PC-9 (cell line): ENCODE measurements at regions not wholly inside any gene's neighbourhood (a gene's known extent, or its start where the extent isn't known, plus 50 kb on each side); places are given as distances from the start of the nearest gene placed in this dataset.

Experiments used
- BruUV-seq: library from RNA; stranded (reverse); fragments of 400-500 nt; replicated peaks from 2 replicates; lab custom pipeline; 2021; lab: Mats Ljungman, UMichigan
- CTCF ChIA-PET: fragments of 300-600 bp; sonication (Branson Sonifier 250); formaldehyde crosslinking; loops from one replicate; lab custom pipeline; 2022; ENCODE audit warnings: antibody characterized with exemption; lab: Charles Lee
- POLR2A ChIA-PET: fragments of 300-600 bp; sonication (Branson Sonifier 250); formaldehyde crosslinking; loops from one replicate; lab custom pipeline; 2022; ENCODE audit warnings: antibody characterized with exemption; ENCODE audit not compliant: unreplicated experiment; lab: Charles Lee
- DNase-seq, 2 experiments: peaks; one replicate each; pipeline versions ENCODE4 v3.0.0 to v3.0.0-alpha.2; 2015 to 2022; ENCODE audit warnings: mixed read lengths in 1 of 2
- H2AFZ ChIP-seq: fragments of 200-600 bp; sonication (generic); 2 replicates; pipeline ENCODE4 v1.8.1; 2017; ENCODE audit warnings: antibody characterized with exemption
- H3F3A ChIP-seq: fragments of 200-600 bp; sonication (generic); 2 replicates; pipeline ENCODE4 v1.8.1; 2017; ENCODE audit warnings: antibody characterized with exemption, mild to moderate bottlenecking, low read depth; ENCODE audit not compliant: insufficient read depth
- H3K27ac ChIP-seq: fragments of 200-600 bp; sonication (generic); 2 replicates; pipeline ENCODE4 v1.6.1; 2016; ENCODE audit warnings: mixed run types
- H3K27me3 ChIP-seq: fragments of 200-600 bp; sonication (generic); 2 replicates; pipeline ENCODE4 v1.6.1; 2016; ENCODE audit warnings: low read depth, mixed run types; ENCODE audit not compliant: insufficient read depth
- H3K36me3 ChIP-seq: fragments of 200-600 bp; sonication (generic); 2 replicates; pipeline ENCODE4 v1.6.1; 2016; ENCODE audit warnings: low read depth, mixed run types
- H3K4me1 ChIP-seq: fragments of 200-600 bp; sonication (generic); replicated peaks from 2 replicates; pipeline ENCODE4 v1.6.1; 2016; ENCODE audit warnings: mixed run types; ENCODE audit not compliant: insufficient read depth
- H3K4me2 ChIP-seq: fragments of 200-600 bp; sonication (generic); 2 replicates; pipeline ENCODE4 v1.6.1; 2017; ENCODE audit warnings: mixed run types
- H3K4me3 ChIP-seq: fragments of 200-600 bp; sonication (generic); 2 replicates; pipeline ENCODE4 v1.6.1; 2016; ENCODE audit warnings: mixed run types
- H3K79me2 ChIP-seq: fragments of 200-600 bp; sonication (generic); 2 replicates; pipeline ENCODE4 v1.6.1; 2017; ENCODE audit warnings: low read depth, mixed run types
- H3K9me2 ChIP-seq: fragments of 200-600 bp; sonication (generic); 2 replicates; pipeline ENCODE4 v1.8.1; 2017; ENCODE audit warnings: mild to moderate bottlenecking; ENCODE audit not compliant: insufficient read depth
- H3K9me3 ChIP-seq: fragments of 200-600 bp; sonication (generic); 2 replicates; pipeline ENCODE4 v1.8.1; 2016; ENCODE audit warnings: low read depth; ENCODE audit not compliant: insufficient read depth
- H4K20me1 ChIP-seq: fragments of 200-600 bp; sonication (generic); 2 replicates; pipeline ENCODE4 v1.8.1; 2017; ENCODE audit not compliant: insufficient read depth
- CTCF ChIP-seq: fragments of 200-600 bp; sonication (generic); conservative IDR thresholded peaks from 2 replicates; pipeline ENCODE4 v1.6.1; 2017; ENCODE audit warnings: mixed run types, antibody characterized with exemption, mild to moderate bottlenecking, moderate library complexity
- EZH2 ChIP-seq: fragments of 200-600 bp; sonication (generic); IDR thresholded peaks from 2 replicates; pipeline ENCODE4 v1.8.0; 2017; ENCODE audit warnings: antibody characterized with exemption, low read depth
- intact Hi-C: fragments of 100-400 bp; cut with micrococcal nuclease; formaldehyde crosslinking; loops from one replicate; pipeline ENCODE4 v1.10.0; 2022; ENCODE audit not compliant: unreplicated experiment

GRCh38 chr6:71468038-71468437 lies 179.4 kb downstream of the OGFRL1 start:
- no peak for TF ChIP-seq CTCF
- no peak for TF ChIP-seq EZH2
- no peaks in the 10 kb centered on the region for H4K20me1 ChIP-seq
- no peaks in the 10 kb centered on the region for H3F3A ChIP-seq
- BruUV-seq = no TSS peak
- no peaks in the 10 kb centered on the region for H3K9me2 ChIP-seq
- ChIA-PET POLR2A (interaction anchor here (0.6 to 1.0 kb wide), 3 partner anchors 20 to 82 kb away, joined by 6 to 11 read pairs (median 10); no protein-coding TSS in a partner anchor), CTCF (no interaction called here)
- H3K4me2 ChIP-seq = no peak overlapping the region
- H3K27me3 ChIP-seq = no peaks in the 10 kb centered on the region
- no peak for DNase-seq
- no peak overlapping the region for H2AFZ ChIP-seq
- H3K79me2 ChIP-seq = no peaks in the 10 kb centered on the region
- no peak overlapping the region for H3K4me3 ChIP-seq
- intact Hi-C loops = no loop called here
- peaks cover 6% of the 10 kb centered on the region for H3K4me1 ChIP-seq
- peaks cover 36% of the 10 kb centered on the region for H3K9me3 ChIP-seq
- no peaks in the 10 kb centered on the region for H3K36me3 ChIP-seq
- H3K27ac ChIP-seq = no peak overlapping the region

- no peaks in the 10 kb centered on the region for H3K79me2 ChIP-seq
- H3K27me3 ChIP-seq = no peaks in the 10 kb centered on the region
- H3K9me2 ChIP-seq = no peaks in the 10 kb centered on the region
- H3K4me1 ChIP-seq = peaks cover 6% of the 10 kb centered on the region
- TF ChIP-seq CTCF = no peak
- no peak for TF ChIP-seq EZH2
- ChIA-PET POLR2A (interaction anchor here (0.5 to 1.0 kb wide), 6 partner anchors 11 to 886 kb away, joined by 3 to 17 read pairs (median 6); no protein-coding TSS in a partner anchor), CTCF (interaction anchor here (0.7 kb wide), 1 partner anchor 38 kb away, joined by 14 read pairs; no protein-coding TSS in a partner anchor)
- H2AFZ ChIP-seq = peak overlapping the region; percentile 30; the same call in 1 of the 2 replicates
- peak overlapping the region; percentile 27 for H3K4me2 ChIP-seq
- no peaks in the 10 kb centered on the region for H3F3A ChIP-seq
- peak; percentile 53 to 67 for DNase-seq
- H3K27ac ChIP-seq = no peak overlapping the region
- H3K36me3 ChIP-seq = no peaks in the 10 kb centered on the region
- peaks cover 36% of the 10 kb centered on the region for H3K9me3 ChIP-seq
- no peaks in the 10 kb centered on the region for H4K20me1 ChIP-seq
- no peak overlapping the region for H3K4me3 ChIP-seq
- intact Hi-C loops = no loop called here
- BruUV-seq = no TSS peak
These were observed 180.5 kb downstream of the OGFRL1 start for GRCh38 chr6:71468841-71469700.

- POLR2A ChIA-PET = no interaction called here
- no peaks in the 10 kb centered on the region for H3K79me2 ChIP-seq
- no peak overlapping the region for H3K27ac ChIP-seq
- H3K36me3 ChIP-seq = no peaks in the 10 kb centered on the region
- H3K4me2 ChIP-seq = no peak overlapping the region
- H2AFZ ChIP-seq = no peak overlapping the region
- H3K27me3 ChIP-seq = no peaks in the 10 kb centered on the region
- CTCF ChIA-PET = no interaction called here
- TF ChIP-seq CTCF (no peak), EZH2 (no peak)
- no TSS peak for BruUV-seq
- peaks cover 18% of the 10 kb centered on the region for H3K9me3 ChIP-seq
- H3K9me2 ChIP-seq = no peaks in the 10 kb centered on the region
- intact Hi-C loops = no loop called here
- no peaks in the 10 kb centered on the region for H3F3A ChIP-seq
- H3K4me3 ChIP-seq = no peak overlapping the region
- H3K4me1 ChIP-seq = peaks cover 6% of the 10 kb centered on the region
- no peak for DNase-seq
- no peaks in the 10 kb centered on the region for H4K20me1 ChIP-seq
These were observed 183.1 kb downstream of the OGFRL1 start for GRCh38 chr6:71471718-71472117.
